Common myeloid progenitor, CD34-positive (primary cell): ENCODE measurements at regions not wholly inside any gene's neighbourhood (a gene's known extent, or its start where the extent isn't known, plus 50 kb on each side); places are given as distances from the start of the nearest gene placed in this dataset.

Experiments used
- CTCF ChIA-PET: fragments of 350-600 bp; sonication (Branson Sonifier 250); formaldehyde crosslinking; loops from one replicate; lab custom pipeline; 2021; ENCODE audit warnings: antibody characterized with exemption; lab: Charles Lee
- POLR2A ChIA-PET: fragments of 350-600 bp; sonication (Branson Sonifier 250); formaldehyde crosslinking; loops from one replicate; lab custom pipeline; 2021; ENCODE audit warnings: antibody characterized with exemption; lab: Charles Lee
- DNase-seq, 3 donors: peaks; one replicate each; pipeline versions ENCODE4 v3.0.0 to v3.0.0-alpha.2; 2013
- H3K27ac ChIP-seq, 2 experiments: 1 replicate in 1 of 2; 2 replicates in 1 of 2; pipeline ENCODE4 v1.7.0; 2013; ENCODE audit warnings: inconsistent platforms in 2 of 2, low read length in 2 of 2, mild to moderate bottlenecking in 2 of 2, low read depth in 1 of 2, moderate library complexity in 1 of 2; ENCODE audit not compliant: severe bottlenecking in 2 of 2, insufficient read depth in 1 of 2, poor library complexity in 1 of 2
- H3K27me3 ChIP-seq, 5 experiments: replicated peaks in 2 of 5; 1 replicate in 3 of 5; 2 replicates in 2 of 5; pipeline versions ENCODE4 v1.6.1 to v1.7.0; 2013; ENCODE audit warnings: low read length in 4 of 5, mild to moderate bottlenecking in 2 of 5, moderate library complexity in 2 of 5, inconsistent platforms in 1 of 5; ENCODE audit not compliant: insufficient read depth in 5 of 5, control insufficient read depth in 4 of 5
- H3K36me3 ChIP-seq, 4 experiments: 1 replicate in 2 of 4; 2 replicates in 2 of 4; pipeline versions ENCODE4 v1.6.1 to v1.7.0; 2013; ENCODE audit warnings: low read length in 3 of 4, control low read depth in 1 of 4, mild to moderate bottlenecking in 1 of 4; ENCODE audit not compliant: control insufficient read depth in 4 of 4, insufficient read depth in 4 of 4
- H3K4me1 ChIP-seq, 4 experiments: 1 replicate in 3 of 4; 2 replicates in 1 of 4; pipeline versions ENCODE4 v1.6.1 to v1.7.1; 2013; ENCODE audit warnings: low read length in 3 of 4, mild to moderate bottlenecking in 3 of 4, control low read depth in 1 of 4, inconsistent platforms in 1 of 4, moderate library complexity in 1 of 4; ENCODE audit not compliant: control insufficient read depth in 4 of 4, insufficient read depth in 4 of 4; ENCODE audit errors: control extremely low read depth in 1 of 4
- H3K4me3 ChIP-seq, 7 experiments: 1 replicate in 4 of 7; 2 replicates in 3 of 7; pipeline versions ENCODE4 v1.5.1 to v1.7.0; 2013; ENCODE audit warnings: mild to moderate bottlenecking in 7 of 7, low read length in 6 of 7, moderate library complexity in 6 of 7, inconsistent platforms in 2 of 7, low read depth in 2 of 7, control low read depth in 1 of 7; ENCODE audit not compliant: insufficient read depth in 4 of 7, control insufficient read depth in 1 of 7; ENCODE audit errors: extremely low read depth in 1 of 7
- H3K9me3 ChIP-seq, 5 experiments: 1 replicate in 4 of 5; 2 replicates in 1 of 5; pipeline versions ENCODE4 v1.6.1 to v1.7.1; 2013; ENCODE audit warnings: low read length in 4 of 5, mild to moderate bottlenecking in 2 of 5, inconsistent platforms in 1 of 5, low read depth in 1 of 5, moderate library complexity in 1 of 5; ENCODE audit not compliant: control insufficient read depth in 4 of 5, insufficient read depth in 2 of 5; ENCODE audit errors: control extremely low read depth in 1 of 5
- WGBS: methylation state at CpG from one replicate; pipeline ENCODE4 v1.1.5; 2013; ENCODE audit not compliant: insufficient coverage; 5-methylcytosine and 5-hydroxymethylcytosine counted together

DNA sequence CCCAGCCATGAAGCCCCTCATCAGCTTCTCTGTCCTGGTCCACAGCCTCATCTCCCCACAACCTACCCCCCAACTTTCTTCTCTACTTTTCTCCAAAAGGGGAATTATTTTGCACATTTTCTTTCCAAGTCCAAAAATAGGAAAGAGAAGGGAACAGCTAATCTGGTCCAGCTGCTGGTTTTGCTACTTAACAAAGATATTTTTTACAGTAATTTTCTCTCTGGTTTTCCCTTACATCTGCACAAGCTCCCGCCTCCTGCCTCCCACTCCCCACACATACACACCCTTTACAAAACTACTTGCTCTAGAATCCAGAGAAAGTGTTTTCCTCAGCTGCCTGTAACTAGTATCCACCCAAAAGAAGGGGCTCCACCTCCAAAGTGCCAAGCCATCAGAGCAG lies 177.2 kb downstream of the POLR2M start:
- H3K27me3 ChIP-seq = peaks cover 0 to 48% (median 20%) of the 10 kb centered on the region in 5 experiments
- DNase-seq = no peak
- no peak overlapping the region for H3K4me3 ChIP-seq
- H3K27ac ChIP-seq = no peak overlapping the region
- CTCF ChIA-PET = interaction anchor here (1.4 kb wide), 1 partner anchor 23 kb away, joined by 4 read pairs; no protein-coding TSS in a partner anchor
- WGBS = 100% methylated on average over 1 of the region's 1 CpG
- H3K9me3 ChIP-seq = no peaks in the 10 kb centered on the region
- no peaks in the 10 kb centered on the region for H3K36me3 ChIP-seq
- H3K4me1 ChIP-seq = no peaks in the 10 kb centered on the region
- POLR2A ChIA-PET = no interaction called here

DNA sequence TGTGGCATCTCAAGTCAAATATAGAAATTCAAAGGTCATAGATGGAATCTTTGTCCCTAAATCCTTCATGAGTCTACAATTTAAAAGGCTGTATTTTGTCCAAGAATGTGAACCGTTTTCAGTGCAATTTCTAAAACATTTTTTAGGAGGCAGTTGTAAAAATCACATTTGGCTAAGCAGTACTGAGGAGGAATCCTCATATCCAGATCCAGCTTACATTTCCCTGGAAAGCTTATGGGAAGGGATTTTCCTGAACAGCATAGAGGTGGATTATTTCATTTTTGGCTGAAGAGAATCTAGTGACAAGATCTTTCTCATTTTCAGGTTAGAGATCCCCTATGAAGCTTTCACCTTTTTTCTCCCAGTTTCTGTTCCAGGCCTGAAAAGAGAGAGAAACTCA lies 178.4 kb downstream of the POLR2M start:
- WGBS = 91% methylated on average over 1 of the region's 1 CpG
- ChIA-PET CTCF (interaction anchor here (1.2 kb wide), 1 partner anchor 24 kb away, joined by 3 read pairs; no protein-coding TSS in a partner anchor), POLR2A (no interaction called here)
- H3K4me3 ChIP-seq = no peak overlapping the region
- no peaks in the 10 kb centered on the region for H3K4me1 ChIP-seq
- DNase-seq = no peak
- no peaks in the 10 kb centered on the region for H3K36me3 ChIP-seq
- H3K9me3 ChIP-seq = no peaks in the 10 kb centered on the region
- H3K27ac ChIP-seq = no peak overlapping the region
- H3K27me3 ChIP-seq = peaks cover 0 to 46% (median 20%) of the 10 kb centered on the region in 5 experiments

DNA sequence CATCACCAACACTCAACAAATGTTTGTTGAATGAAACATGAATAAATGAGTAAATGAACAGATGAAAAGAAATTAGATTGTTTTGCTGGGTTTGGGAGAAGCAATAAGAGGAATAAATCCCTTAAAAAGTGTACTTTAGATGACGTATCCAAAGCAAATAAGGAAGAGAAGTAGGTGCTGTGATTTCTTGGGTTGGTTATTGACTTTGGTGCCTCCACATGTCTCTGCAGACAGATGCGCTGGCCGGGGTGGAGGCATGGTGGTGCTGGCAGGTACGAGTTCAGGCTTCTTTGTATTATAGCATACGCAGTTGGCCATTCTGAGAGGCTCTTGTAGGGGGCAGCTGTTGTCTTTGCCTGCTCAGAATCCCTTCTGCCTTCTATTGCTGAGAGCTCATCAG lies 178.9 kb downstream of the POLR2M start:
- Histone ChIP-seq H3K36me3 (no peaks in the 10 kb centered on the region), H3K27ac (no peak overlapping the region), H3K9me3 (no peaks in the 10 kb centered on the region), H3K4me1 (no peaks in the 10 kb centered on the region), H3K27me3 (peaks cover 0 to 45% (median 20%) of the 10 kb centered on the region in 5 experiments), H3K4me3 (no peak overlapping the region)
- 97% methylated on average over 5 of the region's 5 CpGs for WGBS
- POLR2A ChIA-PET = no interaction called here
- no peak for DNase-seq
- CTCF ChIA-PET = interaction anchor here (1.2 kb wide), 1 partner anchor 24 kb away, joined by 3 read pairs; no protein-coding TSS in a partner anchor

DNA sequence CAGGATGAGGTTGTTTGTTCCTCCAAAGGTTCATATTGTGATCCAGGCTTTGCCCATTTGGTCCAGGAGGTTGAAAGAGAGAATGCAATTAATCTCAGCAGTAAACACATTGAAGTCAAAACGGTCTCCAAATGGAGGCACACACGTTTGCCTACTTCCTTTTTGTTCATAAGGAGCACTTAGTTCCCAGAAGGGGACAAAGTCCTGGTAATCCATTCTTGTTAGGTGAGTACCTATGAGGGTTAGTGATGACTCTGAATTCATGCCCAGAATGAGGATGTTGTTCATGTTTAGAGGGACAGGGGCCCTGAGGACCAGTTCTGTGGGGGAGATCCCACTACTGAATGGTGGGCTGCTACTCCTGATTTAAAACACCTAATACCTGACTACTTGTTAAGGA lies 177.7 kb downstream of the ALDH1A2 start:
- Histone ChIP-seq H3K4me1 (no peaks in the 10 kb centered on the region), H3K27ac (no peak overlapping the region), H3K9me3 (peaks cover 0 to 12% (median 0%) of the 10 kb centered on the region in 5 experiments), H3K4me3 (no peak overlapping the region), H3K36me3 (no peaks in the 10 kb centered on the region), H3K27me3 (peaks cover 0 to 36% (median 14%) of the 10 kb centered on the region in 5 experiments)
- POLR2A ChIA-PET = no interaction called here
- CTCF ChIA-PET = no interaction called here
- no peak for DNase-seq
- WGBS = 77% methylated on average over 2 of the region's 2 CpGs

DNA sequence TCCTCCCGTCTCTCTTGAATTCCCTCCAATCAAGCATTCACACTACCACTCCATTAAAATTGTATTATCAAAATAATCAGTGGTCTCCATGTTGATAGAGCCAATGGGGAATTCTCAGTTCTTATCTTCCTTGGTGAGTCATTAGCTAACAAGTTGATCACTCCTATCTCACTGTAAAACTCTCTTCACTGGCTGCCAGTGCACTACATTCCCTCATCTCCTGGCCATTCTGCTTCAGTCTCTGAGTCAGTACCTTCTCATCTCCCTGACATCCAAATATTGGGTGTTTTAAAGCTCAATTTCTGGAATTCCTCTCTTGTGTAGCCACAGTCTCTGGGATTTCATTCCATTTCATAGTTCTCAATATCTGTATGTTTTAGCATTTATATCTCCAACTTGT lies 175.2 kb downstream of the ALDH1A2 start:
- Histone ChIP-seq H3K9me3 (peaks cover 0 to 12% (median 0%) of the 10 kb centered on the region in 5 experiments), H3K27ac (no peak overlapping the region), H3K27me3 (peaks cover 0 to 22% (median 8%) of the 10 kb centered on the region in 5 experiments), H3K4me3 (no peak overlapping the region), H3K36me3 (no peaks in the 10 kb centered on the region), H3K4me1 (no peaks in the 10 kb centered on the region)
- DNase-seq = no peak
- no CpG with 5 or more reads among the region's 1 CpG for WGBS
- CTCF ChIA-PET = no interaction called here
- POLR2A ChIA-PET = interaction anchor here (0.7 kb wide), 1 partner anchor 561 kb away, joined by 3 read pairs; no protein-coding TSS in a partner anchor

DNA sequence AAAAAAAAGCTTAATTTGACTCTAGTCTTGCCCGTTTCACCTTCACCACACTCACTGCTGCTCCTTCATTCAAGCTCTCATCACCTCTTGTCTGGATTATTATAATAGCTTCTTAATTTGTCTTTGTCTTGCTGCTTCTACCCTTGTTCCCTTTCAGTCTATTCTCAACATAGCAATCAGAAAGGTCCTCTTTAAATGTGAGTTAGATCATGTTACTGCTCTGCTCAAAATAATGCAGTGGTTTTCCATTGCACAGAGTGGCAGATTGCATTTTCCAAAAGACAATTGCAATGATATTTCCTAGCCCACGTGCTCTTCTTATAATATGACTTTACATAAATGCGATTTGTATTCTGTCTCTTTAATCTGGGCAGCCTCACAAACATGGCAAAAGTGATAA lies 174.6 kb downstream of the ALDH1A2 start:
- POLR2A ChIA-PET = interaction anchor here (0.7 kb wide), 1 partner anchor 562 kb away, joined by 3 read pairs; no protein-coding TSS in a partner anchor
- DNase-seq = no peak
- no peaks in the 10 kb centered on the region for H3K4me1 ChIP-seq
- WGBS = 100% methylated on average over 2 of the region's 3 CpGs
- H3K27ac ChIP-seq = no peak overlapping the region
- H3K36me3 ChIP-seq = no peaks in the 10 kb centered on the region
- H3K9me3 ChIP-seq = peaks cover 0 to 12% (median 0%) of the 10 kb centered on the region in 5 experiments
- CTCF ChIA-PET = no interaction called here
- H3K27me3 ChIP-seq = peaks cover 0 to 22% (median 8%) of the 10 kb centered on the region in 5 experiments
- H3K4me3 ChIP-seq = no peak overlapping the region

DNA sequence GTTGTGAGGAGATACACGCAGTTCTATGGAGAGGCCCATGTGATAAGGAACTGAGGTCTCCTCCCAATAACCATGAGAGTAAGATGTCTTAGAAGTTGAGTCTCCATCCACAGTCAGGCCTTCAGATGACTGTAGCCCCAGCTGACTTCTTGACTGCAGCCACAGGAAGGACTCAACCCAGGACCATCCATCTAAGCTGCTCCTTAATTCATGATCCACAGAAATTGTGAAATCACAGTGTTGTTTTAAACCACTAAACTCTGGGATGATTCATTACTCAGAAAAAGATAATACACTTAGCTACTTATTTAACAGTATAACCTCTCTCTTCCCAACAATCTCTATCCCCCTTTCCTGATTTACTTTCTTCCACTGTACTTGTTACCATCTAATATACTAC lies 173.3 kb downstream of the ALDH1A2 start:
- ChIA-PET CTCF (no interaction called here), POLR2A (no interaction called here)
- H3K4me1 ChIP-seq = no peaks in the 10 kb centered on the region
- H3K4me3 ChIP-seq = no peak overlapping the region
- no CpG with 5 or more reads among the region's 1 CpG for WGBS
- H3K9me3 ChIP-seq = peaks cover 0 to 12% (median 0%) of the 10 kb centered on the region in 5 experiments
- H3K36me3 ChIP-seq = no peaks in the 10 kb centered on the region
- DNase-seq = no peak
- H3K27me3 ChIP-seq = peaks cover 0 to 16% (median 8%) of the 10 kb centered on the region in 5 experiments
- H3K27ac ChIP-seq = no peak overlapping the region
